MG63 (cell line): ENCODE measurements at regions not wholly inside any gene's neighbourhood (a gene's known extent, or its start where the extent isn't known, plus 50 kb on each side); places are given as distances from the start of the nearest gene placed in this dataset.
"Not testable (repeated sequence)": the region's sequence is repeated elsewhere in the genome, so short reads cannot be mapped to it uniquely, and the experiment has no call there.

ENCODE experiments used
- DNase-seq: peaks from one replicate; pipeline ENCODE4 v3.0.0-alpha.2; 2020
- H3K27me3 ChIP-seq: fragments of 250-450 bp; sonication (Bioruptor Pico); 2 replicates; pipeline ENCODE4 v1.5.1; 2020; ENCODE audit warnings: mild to moderate bottlenecking, moderate library complexity
- H3K36me3 ChIP-seq: fragments of 250-450 bp; sonication (Bioruptor Pico); 2 replicates; pipeline ENCODE4 v1.5.1; 2020; ENCODE audit warnings: mild to moderate bottlenecking, moderate library complexity
- H3K4me3 ChIP-seq: fragments of 250-450 bp; sonication (Bioruptor Pico); 2 replicates; pipeline ENCODE4 v1.5.1; 2020; ENCODE audit warnings: mild to moderate bottlenecking, moderate library complexity
- H3K9me3 ChIP-seq: fragments of 250-450 bp; sonication (Bioruptor Pico); 2 replicates; pipeline ENCODE4 v1.5.1; 2020; ENCODE audit warnings: mild to moderate bottlenecking, moderate library complexity

DNA sequence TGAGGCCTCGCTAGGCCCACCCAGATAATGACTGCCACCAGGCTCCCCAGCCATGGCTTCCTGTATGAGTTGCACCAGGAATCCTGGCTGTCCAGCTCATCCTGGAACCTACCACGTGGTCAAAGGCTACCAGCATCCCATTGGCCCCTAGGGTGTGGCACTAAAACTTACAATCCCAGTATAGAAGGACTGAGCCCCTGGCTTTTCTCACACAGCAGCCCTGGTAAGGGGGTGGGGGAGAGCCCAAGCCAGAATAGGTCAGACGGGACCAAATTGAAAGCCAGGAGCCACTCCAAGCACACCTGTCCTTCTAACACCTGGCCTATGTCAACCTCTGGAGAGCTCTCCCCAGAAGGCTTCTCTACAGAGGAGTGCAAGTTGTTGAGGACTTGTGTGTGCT lies 269.3 kb upstream of the AGTR2 start:
- no peaks in the 10 kb centered on the region for H3K9me3 ChIP-seq

DNA sequence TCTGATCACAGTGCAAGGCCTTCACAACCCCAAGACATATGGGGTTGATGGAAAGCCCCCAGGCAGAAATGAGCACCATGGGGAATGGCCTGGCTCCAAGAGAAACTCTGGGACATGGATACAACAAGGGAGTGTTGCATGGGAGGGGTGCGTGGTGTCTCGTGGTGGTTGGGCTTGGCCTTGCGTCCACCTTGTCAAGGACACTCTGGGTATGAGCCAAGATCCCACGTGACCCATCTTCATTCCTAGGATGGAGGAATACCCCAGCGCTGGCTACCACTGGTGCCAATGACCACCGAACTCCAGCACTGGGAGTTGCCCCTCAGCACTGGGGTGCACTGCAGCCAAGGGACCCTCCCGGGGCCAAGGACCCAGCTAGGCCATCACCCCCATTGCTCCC lies 267.5 kb upstream of the AGTR2 start:
- no peaks in the 10 kb centered on the region for H3K36me3 ChIP-seq
- no peaks in the 10 kb centered on the region for H3K9me3 ChIP-seq
- no peak overlapping the region for H3K4me3 ChIP-seq
- H3K27me3 ChIP-seq = no peaks in the 10 kb centered on the region
- no peak for DNase-seq

More for the DNA sequence above, 269.3 kb upstream of the AGTR2 start:
- no peak for DNase-seq
- H3K27me3 ChIP-seq = no peaks in the 10 kb centered on the region
- H3K4me3 ChIP-seq = no peak overlapping the region
- H3K36me3 ChIP-seq = no peaks in the 10 kb centered on the region

GRCh38 chrX:115906276-115906675 lies 264.3 kb upstream of the AGTR2 start:
- DNase-seq = no peak
- Histone ChIP-seq H3K36me3 (no peaks in the 10 kb centered on the region), H3K4me3 (no peak overlapping the region), H3K9me3 (no peaks in the 10 kb centered on the region), H3K27me3 (no peaks in the 10 kb centered on the region)

DNA sequence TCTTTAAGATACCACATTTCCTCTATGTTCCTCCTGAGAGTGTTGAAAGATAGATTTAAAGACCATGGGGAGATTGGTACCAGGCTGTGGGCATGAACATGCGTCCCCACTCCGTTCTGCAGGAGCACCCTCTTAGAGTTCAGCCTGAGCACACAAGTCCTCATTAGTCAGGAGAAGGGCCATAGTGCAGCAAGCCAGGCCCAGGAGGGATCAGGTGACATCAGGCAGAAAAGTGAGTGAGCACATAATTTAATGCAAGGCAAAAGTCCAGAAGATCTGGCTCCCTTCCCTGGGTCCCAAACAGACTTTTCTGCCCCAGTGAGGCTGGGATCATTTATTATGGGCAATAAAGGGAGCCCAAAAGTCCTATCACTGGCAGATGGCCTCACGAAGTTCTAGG lies 263.7 kb upstream of the AGTR2 start:
- DNase-seq = no peak
- Histone ChIP-seq H3K9me3 (no peaks in the 10 kb centered on the region), H3K27me3 (no peaks in the 10 kb centered on the region), H3K4me3 (no peak overlapping the region), H3K36me3 (no peaks in the 10 kb centered on the region)

DNA sequence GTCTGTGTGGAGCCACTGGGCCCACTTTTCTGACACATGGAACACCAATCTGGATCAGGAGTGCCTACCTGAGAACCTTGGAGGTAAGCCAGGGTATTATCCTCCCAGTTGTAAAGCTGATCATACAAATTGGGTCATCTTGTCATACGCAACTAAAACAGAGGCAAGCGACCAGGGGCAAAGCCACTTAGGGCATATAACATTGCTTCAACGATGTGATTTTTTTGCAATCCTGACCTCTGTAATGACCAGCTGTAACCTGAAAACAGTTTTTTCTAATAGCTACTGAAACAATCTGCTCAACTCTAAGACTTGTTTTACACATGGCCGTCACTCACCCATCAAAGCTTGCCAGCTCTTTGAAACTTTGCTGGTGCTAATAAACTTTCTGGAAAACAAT lies 261.5 kb upstream of the AGTR2 start:
- no peaks in the 10 kb centered on the region for H3K27me3 ChIP-seq
- DNase-seq = no peak
- no peaks in the 10 kb centered on the region for H3K36me3 ChIP-seq
- H3K4me3 ChIP-seq = no peak overlapping the region
- H3K9me3 ChIP-seq = no peaks in the 10 kb centered on the region

GRCh38 chrX:115911967-115912366 lies 258.6 kb upstream of the AGTR2 start:
- no peak overlapping the region for H3K4me3 ChIP-seq
- no peak for DNase-seq
- H3K27me3 ChIP-seq = no peaks in the 10 kb centered on the region
- no peaks in the 10 kb centered on the region for H3K9me3 ChIP-seq
- no peaks in the 10 kb centered on the region for H3K36me3 ChIP-seq

GRCh38 chrX:115912372-115912897 lies 258.1 kb upstream of the AGTR2 start:
- Histone ChIP-seq H3K27me3 (no peaks in the 10 kb centered on the region), H3K9me3 (no peaks in the 10 kb centered on the region), H3K36me3 (no peaks in the 10 kb centered on the region), H3K4me3 (no peak overlapping the region)
- no peak for DNase-seq

DNA sequence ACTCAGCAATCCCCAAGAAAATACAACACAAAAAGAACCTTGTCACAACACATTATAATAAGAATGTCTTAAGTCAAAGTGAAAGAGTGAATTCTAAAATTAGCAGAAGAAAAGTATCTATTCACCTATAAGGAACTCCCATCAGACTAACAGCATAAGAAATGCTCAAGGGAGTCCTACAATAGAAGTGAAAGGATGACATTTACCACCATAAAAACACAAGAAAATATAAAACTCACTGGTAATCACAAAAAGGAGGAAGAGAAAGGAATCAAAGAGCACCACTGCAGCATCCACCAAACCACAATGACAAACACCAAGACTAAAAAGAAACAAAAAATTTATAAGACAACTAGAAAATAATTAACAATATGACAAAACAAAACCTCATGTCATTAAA lies 257.0 kb upstream of the AGTR2 start:
- no peak for DNase-seq
- Histone ChIP-seq H3K27me3 (no peaks in the 10 kb centered on the region), H3K9me3 (no peaks in the 10 kb centered on the region), H3K4me3 (no peak overlapping the region), H3K36me3 (no peaks in the 10 kb centered on the region)

DNA sequence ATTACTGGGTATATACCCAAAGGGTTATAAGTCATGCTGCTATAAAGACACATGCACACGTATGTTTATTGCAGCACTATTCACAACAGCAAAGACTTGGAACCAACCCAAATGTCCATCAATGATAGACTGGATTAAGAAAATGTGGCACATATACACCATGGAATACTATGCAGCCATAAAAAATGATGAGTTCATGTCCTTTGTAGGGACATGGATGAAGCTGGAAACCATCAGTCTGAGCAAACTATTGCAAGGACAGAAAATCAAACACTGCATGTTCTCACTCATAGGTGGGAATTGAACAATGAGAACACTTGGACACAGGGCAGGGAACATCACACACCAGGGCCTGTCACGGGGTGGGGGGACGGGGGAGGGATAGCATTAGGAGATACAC lies 254.9 kb upstream of the AGTR2 start:
- not testable (repeated sequence) for DNase-seq, H3K4me3 ChIP-seq, H3K27me3 ChIP-seq, H3K9me3 ChIP-seq, H3K36me3 ChIP-seq

GRCh38 chrX:115929480-115929879 lies 241.1 kb upstream of the AGTR2 start:
- no peak for DNase-seq
- H3K27me3 ChIP-seq = no peaks in the 10 kb centered on the region
- no peak overlapping the region for H3K4me3 ChIP-seq
- H3K36me3 ChIP-seq = no peaks in the 10 kb centered on the region
- 0 out of 2 replicates have a peak, but pooled peaks cover 4% of the 10 kb centered on the region for H3K9me3 ChIP-seq

DNA sequence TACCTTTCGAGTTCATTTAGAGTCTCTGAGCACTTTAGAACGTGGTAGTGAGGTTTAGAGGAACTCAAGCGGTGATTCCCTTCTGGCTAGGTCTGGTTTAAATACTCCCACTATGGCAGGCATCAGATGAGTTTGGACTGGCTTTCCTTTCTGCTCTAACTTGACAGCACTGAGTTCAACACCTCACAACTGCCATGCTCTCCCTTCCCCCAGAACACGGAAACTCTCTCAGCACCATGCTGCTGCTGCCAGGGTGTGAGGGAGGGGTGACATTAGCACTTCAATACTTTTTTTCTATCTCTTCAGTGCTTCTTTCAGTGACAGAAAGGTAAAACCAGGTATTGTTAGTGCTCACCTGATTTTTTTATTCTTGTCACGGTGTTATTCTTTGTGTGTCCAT lies 234.5 kb upstream of the AGTR2 start:
- H3K4me3 ChIP-seq = no peak overlapping the region
- H3K27me3 ChIP-seq = no peaks in the 10 kb centered on the region
- no peaks in the 10 kb centered on the region for H3K36me3 ChIP-seq
- DNase-seq = no peak
- H3K9me3 ChIP-seq = no peaks in the 10 kb centered on the region; the same call in 1 of the 2 replicates

- no peaks in the 10 kb centered on the region for H3K27me3 ChIP-seq
- H3K4me3 ChIP-seq = no peak overlapping the region
- no peak for DNase-seq
- no peaks in the 10 kb centered on the region; the same call in 1 of the 2 replicates for H3K9me3 ChIP-seq
- H3K36me3 ChIP-seq = no peaks in the 10 kb centered on the region
These were observed 231.5 kb upstream of the AGTR2 start for GRCh38 chrX:115939070-115939469.

- H3K36me3 ChIP-seq = no peaks in the 10 kb centered on the region
- H3K4me3 ChIP-seq = no peak overlapping the region
- H3K9me3 ChIP-seq = no peaks in the 10 kb centered on the region; the same call in 1 of the 2 replicates
- H3K27me3 ChIP-seq = no peaks in the 10 kb centered on the region
- DNase-seq = no peak
These were observed 230.8 kb upstream of the AGTR2 start for GRCh38 chrX:115939636-115940160.

DNA sequence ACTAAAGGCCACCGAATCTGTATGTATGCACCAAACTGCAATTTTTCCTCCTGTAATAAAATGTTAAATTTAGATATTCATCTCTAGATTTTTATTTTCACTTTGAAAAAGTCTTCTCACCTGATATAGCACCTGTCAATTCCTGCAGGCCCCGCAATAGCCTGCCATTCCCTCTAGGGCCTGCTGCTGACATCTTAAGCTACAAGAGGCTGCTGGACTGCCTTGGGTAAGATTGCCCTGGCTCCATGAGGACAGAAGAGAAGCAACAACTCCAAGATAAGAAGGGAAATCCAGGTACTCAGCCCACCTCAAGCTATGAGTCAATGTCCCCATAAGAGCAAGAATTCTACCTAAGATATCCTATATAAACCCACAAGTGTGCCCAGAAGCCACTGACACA lies 230.2 kb upstream of the AGTR2 start:
- Histone ChIP-seq H3K36me3 (no peaks in the 10 kb centered on the region), H3K4me3 (no peak overlapping the region), H3K9me3 (no peaks in the 10 kb centered on the region; the same call in 1 of the 2 replicates), H3K27me3 (no peaks in the 10 kb centered on the region)
- no peak for DNase-seq

DNA sequence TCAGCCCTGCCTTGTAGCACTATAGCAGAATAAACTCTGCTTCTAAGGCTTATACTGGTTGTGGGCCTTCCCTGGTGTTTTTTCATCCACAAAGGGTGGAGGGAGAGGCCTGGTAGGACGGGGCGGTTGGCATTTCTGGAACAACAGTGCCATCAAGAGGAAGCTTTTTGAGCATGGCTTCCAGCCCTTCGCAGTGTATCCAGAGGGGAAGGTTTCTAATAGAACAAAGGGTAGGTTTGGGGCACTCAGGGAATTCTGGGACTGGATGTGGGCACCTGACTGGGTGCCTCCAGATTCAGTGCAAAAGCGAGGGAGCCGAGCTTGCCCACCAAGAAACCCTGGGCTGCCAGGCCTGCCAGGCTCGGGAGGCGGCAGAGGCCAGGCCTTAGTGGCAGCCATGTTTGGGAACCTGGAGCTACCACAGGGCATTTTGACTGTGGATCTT lies 229.6 kb upstream of the AGTR2 start:
- Histone ChIP-seq H3K36me3 (no peaks in the 10 kb centered on the region), H3K27me3 (no peaks in the 10 kb centered on the region), H3K4me3 (no peak overlapping the region), H3K9me3 (no peaks in the 10 kb centered on the region; the same call in 1 of the 2 replicates)
- no peak for DNase-seq

DNA sequence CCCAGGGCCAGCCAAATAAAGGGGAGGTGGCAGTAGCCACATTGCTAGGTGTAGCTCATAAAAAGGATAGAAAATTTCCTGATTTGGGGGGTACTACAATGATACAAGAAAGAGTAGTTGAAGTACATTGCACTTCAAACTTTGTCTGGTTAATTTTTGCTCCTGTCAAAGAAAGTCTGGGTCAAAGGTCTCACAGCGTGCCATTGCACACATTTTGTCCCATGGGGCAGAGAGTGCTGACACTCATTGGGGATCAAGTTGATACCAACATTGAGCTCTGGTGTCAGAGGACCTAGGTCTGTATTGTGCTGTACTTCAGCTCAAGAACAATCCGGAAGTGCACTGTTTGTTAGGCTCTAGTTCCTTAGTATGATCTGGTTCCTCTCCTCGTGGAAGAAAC lies 229.2 kb upstream of the AGTR2 start:
- Histone ChIP-seq H3K36me3 (no peaks in the 10 kb centered on the region), H3K27me3 (no peaks in the 10 kb centered on the region), H3K9me3 (no peaks in the 10 kb centered on the region; the same call in 1 of the 2 replicates), H3K4me3 (no peak overlapping the region)
- no peak for DNase-seq

DNA sequence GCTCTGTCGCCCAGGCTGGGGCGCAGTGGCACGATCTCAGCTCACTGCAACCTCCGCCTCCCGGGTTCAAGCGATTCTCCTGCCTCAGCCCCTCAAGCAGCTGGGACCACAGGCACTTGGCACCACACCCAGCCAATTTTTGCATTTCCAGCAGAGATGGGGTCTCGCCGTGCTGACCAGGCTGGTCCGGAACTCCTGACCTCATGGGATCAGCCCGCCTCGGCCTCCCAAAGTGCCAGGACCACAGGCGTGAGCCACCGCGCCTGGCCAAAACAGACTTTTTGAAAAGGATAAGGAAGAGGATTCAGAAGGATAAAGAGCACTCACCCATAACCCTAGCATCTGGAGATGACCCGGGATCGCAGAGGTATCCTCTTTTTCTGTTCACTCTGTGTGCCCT lies 224.5 kb upstream of the AGTR2 start:
- no peaks in the 10 kb centered on the region for H3K27me3 ChIP-seq
- DNase-seq = no peak

DNA sequence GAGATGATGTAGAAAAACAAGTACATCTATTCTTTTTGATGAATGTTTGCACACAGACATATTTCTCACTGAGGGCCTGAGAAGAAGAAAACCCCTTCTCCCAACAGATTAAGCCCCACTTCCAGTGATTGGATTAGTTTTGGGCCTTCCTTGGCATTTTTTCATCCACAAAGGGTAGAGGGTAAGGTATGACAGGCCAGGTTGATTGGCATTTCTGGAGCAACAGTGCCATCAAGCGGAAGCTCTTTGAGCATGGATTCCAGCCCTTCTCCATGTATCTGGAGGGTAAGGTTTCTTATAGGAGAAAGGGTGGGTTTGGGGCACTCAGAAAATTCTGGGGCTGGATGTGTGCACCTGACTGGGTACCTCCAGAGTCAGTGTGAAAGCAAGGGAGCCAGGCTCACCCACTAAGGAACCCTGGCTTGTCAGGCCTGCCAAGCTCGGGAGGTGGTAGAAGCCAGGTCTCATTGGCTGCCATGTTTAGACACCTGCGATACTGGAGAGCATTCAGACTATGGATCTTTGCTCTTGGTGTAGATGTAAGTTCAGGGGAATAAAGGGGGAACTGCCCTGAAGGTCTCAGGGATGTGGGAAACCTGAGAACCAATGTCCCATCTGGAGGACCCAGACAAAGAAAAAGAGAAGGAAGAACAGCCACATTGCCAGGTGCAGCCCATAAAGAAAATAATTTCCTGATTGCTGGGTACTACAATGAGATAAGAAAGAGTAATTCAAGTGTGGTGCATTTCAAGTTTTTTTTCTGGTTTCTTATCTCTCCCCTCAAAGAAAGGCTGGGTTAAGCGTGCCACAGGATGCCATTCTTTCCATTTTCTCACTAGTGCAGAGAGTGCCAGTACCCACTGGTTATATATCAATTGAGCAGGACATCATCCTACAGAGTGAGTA lies 222.3 kb upstream of the AGTR2 start:
- no peaks in the 10 kb centered on the region for H3K9me3 ChIP-seq
- H3K36me3 ChIP-seq = no peaks in the 10 kb centered on the region
- no peaks in the 10 kb centered on the region for H3K27me3 ChIP-seq
- no peak for DNase-seq
- H3K4me3 ChIP-seq = no peak overlapping the region

More for the DNA sequence above, 224.5 kb upstream of the AGTR2 start:
- Histone ChIP-seq H3K9me3 (no peaks in the 10 kb centered on the region), H3K36me3 (no peaks in the 10 kb centered on the region), H3K4me3 (no peak overlapping the region)
